Stimulated activated memory B cell treated with anti-CD40 and anti-IgM and Interleukin-4, amounts not matched to agents 10 μg/mL and 1 μg/mL and 100 μg/mL, for 72 hours (primary cell): ENCODE measurements at regions not wholly inside any gene's neighbourhood (a gene's known extent, or its start where the extent isn't known, plus 50 kb on each side); places are given as distances from the start of the nearest gene placed in this dataset.

Experiments used
- ATAC-seq: fragments of 150-1000 bp; cut with Tn5 transposase; 2 replicates; pipeline ENCODE4 v1.10.0; 2021
- H3K27ac Mint-ChIP-seq: one replicate; pipeline ENCODE4 v1.8.0; 2022; ENCODE audit warnings: mild to moderate bottlenecking, mixed read lengths
- H3K27me3 Mint-ChIP-seq: one replicate; pipeline ENCODE4 v1.8.0; 2022; ENCODE audit warnings: mixed read lengths
- H3K36me3 Mint-ChIP-seq: one replicate; pipeline ENCODE4 v1.8.0; 2022; ENCODE audit warnings: mixed read lengths
- H3K4me1 Mint-ChIP-seq: one replicate; pipeline ENCODE4 v1.8.0; 2022; ENCODE audit warnings: mixed read lengths
- H3K4me3 Mint-ChIP-seq: one replicate; pipeline ENCODE4 v1.8.0; 2022; ENCODE audit warnings: mild to moderate bottlenecking, moderate library complexity, mixed read lengths
- H3K9me3 Mint-ChIP-seq: one replicate; pipeline ENCODE4 v1.8.0; 2022; ENCODE audit warnings: mixed read lengths

DNA sequence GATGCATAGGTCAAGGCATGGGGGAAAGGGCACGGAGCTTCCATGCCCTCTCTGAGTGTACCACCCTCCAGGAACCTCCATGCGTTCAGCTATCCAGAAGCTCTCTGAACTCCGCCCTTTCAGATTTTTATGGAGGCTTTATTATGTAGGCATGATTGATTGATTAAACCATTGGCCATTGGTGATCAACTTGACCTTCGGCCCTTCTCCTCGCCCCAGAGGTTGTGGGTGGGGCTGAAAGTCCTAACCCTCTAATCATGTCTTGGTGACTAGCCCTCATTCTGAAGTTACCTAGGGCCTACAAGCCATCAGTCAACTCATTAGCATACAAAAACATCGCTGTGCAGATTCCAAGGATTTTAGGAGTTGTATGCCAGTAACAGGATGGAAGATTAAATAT lies 323.7 kb upstream of the KLF4 start:
- Mint-ChIP-seq H3K4me1 (no peaks in the 10 kb centered on the region), H3K9me3 (no peaks in the 10 kb centered on the region), H3K27me3 (no peaks in the 10 kb centered on the region), H3K27ac (no peak overlapping the region), H3K36me3 (no peaks in the 10 kb centered on the region), H3K4me3 (no peak overlapping the region)
- ATAC-seq = no peak

DNA sequence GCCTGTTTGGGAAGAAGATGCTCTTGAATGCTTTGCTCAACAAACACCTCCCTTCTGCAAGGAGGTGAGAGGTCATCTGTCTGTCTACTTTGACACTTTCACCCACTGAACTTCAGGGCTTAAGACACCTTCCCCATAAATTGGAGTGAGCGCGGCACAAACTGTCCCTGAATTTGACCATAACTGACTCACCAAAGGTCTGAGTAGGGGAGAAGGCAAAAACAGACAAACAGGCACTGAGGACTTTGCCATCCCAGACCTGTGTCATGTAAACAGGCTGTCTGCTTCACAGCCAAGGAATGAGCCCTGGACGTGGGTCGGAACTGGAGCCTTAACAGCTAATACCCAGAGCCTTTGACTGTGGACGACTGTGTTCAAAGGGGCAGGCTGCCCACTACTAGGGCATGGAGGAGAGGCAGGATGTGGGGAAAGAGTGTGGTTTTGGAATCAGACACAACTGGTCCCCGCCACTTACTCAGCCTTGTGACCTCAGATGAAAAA lies 320.9 kb upstream of the KLF4 start:
- peak; percentile 24 for ATAC-seq
- Mint-ChIP-seq H3K27ac (no peak overlapping the region), H3K36me3 (no peaks in the 10 kb centered on the region)

GRCh38 chr9:107809871-107810460 lies 320.4 kb upstream of the KLF4 start:
- no peaks in the 10 kb centered on the region for H3K27me3 Mint-ChIP-seq
- no peak overlapping the region for H3K4me3 Mint-ChIP-seq
- no peak overlapping the region for H3K27ac Mint-ChIP-seq
- no peaks in the 10 kb centered on the region for H3K4me1 Mint-ChIP-seq
- no peaks in the 10 kb centered on the region for H3K9me3 Mint-ChIP-seq
- ATAC-seq = no peak
- no peaks in the 10 kb centered on the region for H3K36me3 Mint-ChIP-seq

More for the DNA sequence above, 320.9 kb upstream of the KLF4 start:
- H3K4me1 Mint-ChIP-seq = no peaks in the 10 kb centered on the region
- H3K4me3 Mint-ChIP-seq = no peak overlapping the region
- H3K9me3 Mint-ChIP-seq = no peaks in the 10 kb centered on the region
- H3K27me3 Mint-ChIP-seq = no peaks in the 10 kb centered on the region

DNA sequence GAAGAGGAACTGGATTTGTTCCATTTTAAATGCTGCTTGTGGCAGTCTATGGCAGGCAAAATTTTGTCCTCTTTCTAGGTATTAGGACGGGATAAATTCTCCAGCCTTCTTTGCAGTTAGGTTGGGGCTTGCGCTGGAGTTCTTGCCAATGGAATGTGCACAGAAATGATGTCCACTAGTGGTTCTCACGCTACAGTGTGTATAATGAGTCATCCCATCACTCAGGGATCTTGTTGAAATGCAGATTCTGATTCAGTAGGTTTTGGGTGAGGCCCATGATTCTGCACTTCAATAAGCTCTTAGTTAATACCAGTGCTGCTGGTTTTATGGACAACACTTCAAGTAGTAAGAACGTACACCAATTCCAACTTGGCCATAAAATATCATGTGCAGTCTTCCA lies 317.6 kb upstream of the KLF4 start:
- no peaks in the 10 kb centered on the region for H3K4me1 Mint-ChIP-seq
- no peak for ATAC-seq
- H3K4me3 Mint-ChIP-seq = no peak overlapping the region
- H3K9me3 Mint-ChIP-seq = peaks cover 2% of the 10 kb centered on the region
- no peak overlapping the region for H3K27ac Mint-ChIP-seq
- H3K36me3 Mint-ChIP-seq = no peaks in the 10 kb centered on the region
- H3K27me3 Mint-ChIP-seq = no peaks in the 10 kb centered on the region

- no peak for ATAC-seq
- no peak overlapping the region for H3K27ac Mint-ChIP-seq
- H3K9me3 Mint-ChIP-seq = peaks cover 2% of the 10 kb centered on the region
- no peak overlapping the region for H3K4me3 Mint-ChIP-seq
- no peaks in the 10 kb centered on the region for H3K36me3 Mint-ChIP-seq
- H3K4me1 Mint-ChIP-seq = no peaks in the 10 kb centered on the region
- H3K27me3 Mint-ChIP-seq = no peaks in the 10 kb centered on the region
Measured at GRCh38 chr9:107805201-107805600, 315.6 kb upstream of the KLF4 start.

DNA sequence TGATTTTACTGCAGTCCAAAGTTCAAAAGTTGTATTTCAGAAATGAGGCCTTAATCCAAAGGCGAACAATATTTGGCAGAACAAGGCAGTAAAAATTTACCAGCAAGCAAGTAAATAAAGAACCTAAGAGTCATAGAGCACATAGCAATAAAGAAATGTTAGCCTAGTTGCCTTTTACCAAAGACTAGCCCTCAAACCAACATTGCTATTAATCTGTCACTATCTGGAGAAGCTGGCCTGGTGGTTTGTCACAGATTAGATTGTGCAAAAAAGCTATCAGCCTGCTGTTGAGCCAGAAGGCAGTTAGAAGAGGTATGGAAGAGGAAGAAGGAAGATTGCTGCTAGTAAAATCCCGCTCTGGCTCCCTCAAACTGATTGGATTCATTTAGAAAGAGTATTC lies 304.7 kb upstream of the KLF4 start:
- H3K4me1 Mint-ChIP-seq = no peaks in the 10 kb centered on the region
- no peaks in the 10 kb centered on the region for H3K36me3 Mint-ChIP-seq
- H3K27me3 Mint-ChIP-seq = no peaks in the 10 kb centered on the region
- ATAC-seq = no peak
- no peak overlapping the region for H3K27ac Mint-ChIP-seq
- no peaks in the 10 kb centered on the region for H3K9me3 Mint-ChIP-seq
- H3K4me3 Mint-ChIP-seq = no peak overlapping the region

GRCh38 chr9:107793541-107793940 lies 304.0 kb upstream of the KLF4 start:
- no peaks in the 10 kb centered on the region for H3K27me3 Mint-ChIP-seq
- H3K9me3 Mint-ChIP-seq = no peaks in the 10 kb centered on the region
- no peaks in the 10 kb centered on the region for H3K36me3 Mint-ChIP-seq
- no peaks in the 10 kb centered on the region for H3K4me1 Mint-ChIP-seq
- no peak overlapping the region for H3K4me3 Mint-ChIP-seq
- no peak for ATAC-seq
- H3K27ac Mint-ChIP-seq = no peak overlapping the region

- Mint-ChIP-seq H3K27me3 (no peaks in the 10 kb centered on the region), H3K4me1 (no peaks in the 10 kb centered on the region), H3K36me3 (no peaks in the 10 kb centered on the region), H3K4me3 (no peak overlapping the region), H3K9me3 (no peaks in the 10 kb centered on the region), H3K27ac (no peak overlapping the region)
- ATAC-seq = no peak
Measured at GRCh38 chr9:107792596-107792995, 303.0 kb upstream of the KLF4 start.

DNA sequence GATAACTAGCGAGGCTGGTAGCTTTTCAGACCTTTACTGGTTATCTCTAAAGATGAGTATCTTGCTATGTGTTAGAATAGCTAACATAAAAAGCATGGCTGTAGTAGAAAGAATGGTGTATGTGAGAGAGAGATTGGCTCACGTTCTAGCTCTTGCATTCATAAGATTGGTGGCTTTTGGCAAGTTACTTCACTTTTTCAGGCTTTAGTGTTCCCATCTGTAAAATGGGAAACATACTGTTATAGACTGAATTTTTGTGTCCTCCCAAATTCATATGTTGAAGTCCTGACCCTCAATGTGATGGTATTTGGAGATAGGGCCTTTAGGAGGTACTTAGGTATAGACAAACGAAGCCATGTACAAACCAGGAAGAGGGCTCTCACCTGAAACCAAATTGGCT lies 302.4 kb upstream of the KLF4 start:
- no peaks in the 10 kb centered on the region for H3K27me3 Mint-ChIP-seq
- H3K27ac Mint-ChIP-seq = no peak overlapping the region
- no peak overlapping the region for H3K4me3 Mint-ChIP-seq
- H3K4me1 Mint-ChIP-seq = no peaks in the 10 kb centered on the region
- ATAC-seq = no peak
- H3K36me3 Mint-ChIP-seq = no peaks in the 10 kb centered on the region
- H3K9me3 Mint-ChIP-seq = no peaks in the 10 kb centered on the region

- Mint-ChIP-seq H3K9me3 (no peaks in the 10 kb centered on the region), H3K4me1 (no peaks in the 10 kb centered on the region), H3K27ac (no peak overlapping the region), H3K4me3 (no peak overlapping the region), H3K36me3 (no peaks in the 10 kb centered on the region), H3K27me3 (no peaks in the 10 kb centered on the region)
- peak; percentile 34 for ATAC-seq
Measured at GRCh38 chr9:107789001-107789700, 299.6 kb upstream of the KLF4 start.

- Mint-ChIP-seq H3K9me3 (no peaks in the 10 kb centered on the region), H3K4me1 (no peaks in the 10 kb centered on the region), H3K27ac (no peak overlapping the region), H3K27me3 (no peaks in the 10 kb centered on the region), H3K4me3 (no peak overlapping the region), H3K36me3 (no peaks in the 10 kb centered on the region)
- ATAC-seq = no peak
Measured at GRCh38 chr9:107786561-107786960, 297.0 kb upstream of the KLF4 start.

DNA sequence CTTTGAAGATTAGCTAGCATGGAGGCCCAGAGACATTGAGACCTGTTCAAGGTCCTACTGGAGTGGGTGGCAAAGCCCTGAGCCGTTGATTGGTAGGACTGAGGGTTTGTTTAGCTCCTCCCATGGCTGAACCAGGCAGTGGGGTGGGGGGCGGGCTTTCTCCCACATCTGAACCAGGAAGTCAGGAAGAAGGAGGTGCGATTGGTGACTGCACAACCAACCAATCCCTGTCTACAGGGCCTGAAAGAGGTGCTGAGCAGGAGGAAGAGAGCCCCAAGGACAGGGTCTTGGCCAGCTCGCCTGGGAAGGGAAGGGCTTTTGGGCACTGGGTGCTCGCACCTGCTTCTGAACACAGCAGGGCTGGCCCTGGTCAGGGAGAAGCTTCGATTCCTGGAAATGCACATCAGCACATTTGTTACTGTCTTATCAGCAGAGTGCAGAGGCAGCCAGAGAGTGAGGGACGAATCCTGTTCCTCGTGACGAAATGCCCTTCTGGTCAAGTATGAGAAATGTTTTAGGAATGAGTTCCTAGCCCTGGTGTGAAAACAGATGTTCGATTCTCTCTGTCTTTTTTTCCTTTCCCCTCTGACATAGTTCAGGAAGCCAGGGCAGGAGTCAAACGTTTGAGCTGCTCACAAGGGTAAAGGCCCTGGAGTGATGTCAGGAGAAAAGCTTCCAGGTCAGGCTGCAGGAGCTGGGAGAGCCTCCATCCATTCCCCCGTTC lies 294.8 kb upstream of the KLF4 start:
- H3K27me3 Mint-ChIP-seq = no peaks in the 10 kb centered on the region
- H3K4me1 Mint-ChIP-seq = no peaks in the 10 kb centered on the region
- no peak for ATAC-seq
- H3K4me3 Mint-ChIP-seq = no peak overlapping the region
- no peaks in the 10 kb centered on the region for H3K36me3 Mint-ChIP-seq
- no peaks in the 10 kb centered on the region for H3K9me3 Mint-ChIP-seq
- no peak overlapping the region for H3K27ac Mint-ChIP-seq

GRCh38 chr9:107782789-107783188 lies 293.2 kb upstream of the KLF4 start:
- Mint-ChIP-seq H3K9me3 (no peaks in the 10 kb centered on the region), H3K27me3 (no peaks in the 10 kb centered on the region), H3K27ac (no peak overlapping the region), H3K4me1 (no peaks in the 10 kb centered on the region), H3K4me3 (no peak overlapping the region), H3K36me3 (no peaks in the 10 kb centered on the region)
- ATAC-seq = no peak

DNA sequence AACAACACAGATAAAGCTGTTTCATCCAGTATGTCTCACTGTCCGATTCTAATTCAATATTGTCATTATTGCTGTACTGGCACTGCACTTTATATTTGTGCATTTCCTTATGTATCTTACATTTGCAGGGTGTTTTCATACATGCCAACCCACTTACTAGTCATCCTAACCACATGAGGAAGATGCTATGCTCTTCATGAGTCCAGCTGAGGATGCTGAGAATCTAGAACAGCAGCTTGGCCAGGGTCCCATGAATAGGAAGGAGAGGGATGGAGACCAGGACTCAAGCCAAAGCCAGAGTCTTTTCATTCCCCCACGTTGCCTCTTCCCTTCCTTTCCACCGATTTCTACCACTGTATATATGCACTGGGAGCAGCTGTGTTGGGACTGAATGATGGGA lies 292.8 kb upstream of the KLF4 start:
- ATAC-seq = no peak
- Mint-ChIP-seq H3K4me1 (no peaks in the 10 kb centered on the region), H3K27ac (no peak overlapping the region), H3K9me3 (no peaks in the 10 kb centered on the region), H3K4me3 (no peak overlapping the region), H3K27me3 (no peaks in the 10 kb centered on the region), H3K36me3 (no peaks in the 10 kb centered on the region)

- no peak for ATAC-seq
- H3K4me3 Mint-ChIP-seq = no peak overlapping the region
- H3K36me3 Mint-ChIP-seq = no peaks in the 10 kb centered on the region
- no peaks in the 10 kb centered on the region for H3K4me1 Mint-ChIP-seq
- no peak overlapping the region for H3K27ac Mint-ChIP-seq
- no peaks in the 10 kb centered on the region for H3K27me3 Mint-ChIP-seq
- no peaks in the 10 kb centered on the region for H3K9me3 Mint-ChIP-seq
Measured at GRCh38 chr9:107780960-107781359, 291.4 kb upstream of the KLF4 start.

DNA sequence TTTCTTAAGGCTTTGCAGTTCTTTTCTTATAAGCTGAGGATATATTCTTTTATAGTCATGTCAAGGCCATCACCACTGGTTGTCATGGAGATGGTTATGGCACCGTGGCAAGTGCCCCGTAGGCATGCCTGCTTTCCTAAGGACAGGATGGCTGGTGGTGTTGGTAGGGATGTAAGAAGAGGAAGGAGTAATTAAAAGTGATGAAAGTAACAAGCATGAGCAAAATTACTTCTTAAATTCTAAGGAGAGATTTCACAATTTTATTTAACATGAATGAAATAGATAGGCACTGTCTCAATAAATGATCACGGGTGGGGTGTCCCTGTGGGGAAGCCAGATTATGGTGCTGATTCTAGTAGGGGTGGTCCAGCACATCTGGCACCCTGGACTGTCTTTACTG lies 290.2 kb upstream of the KLF4 start:
- no peaks in the 10 kb centered on the region for H3K36me3 Mint-ChIP-seq
- H3K9me3 Mint-ChIP-seq = no peaks in the 10 kb centered on the region
- H3K4me1 Mint-ChIP-seq = no peaks in the 10 kb centered on the region
- H3K27ac Mint-ChIP-seq = no peak overlapping the region
- no peaks in the 10 kb centered on the region for H3K27me3 Mint-ChIP-seq
- no peak overlapping the region for H3K4me3 Mint-ChIP-seq
- ATAC-seq = no peak
